ENCODE measurements at regions not wholly inside any gene's neighbourhood (a gene's known extent, or its start where the extent isn't known, plus 50 kb on each side); places are given as distances from the start of the nearest gene placed in this dataset.

DNA sequence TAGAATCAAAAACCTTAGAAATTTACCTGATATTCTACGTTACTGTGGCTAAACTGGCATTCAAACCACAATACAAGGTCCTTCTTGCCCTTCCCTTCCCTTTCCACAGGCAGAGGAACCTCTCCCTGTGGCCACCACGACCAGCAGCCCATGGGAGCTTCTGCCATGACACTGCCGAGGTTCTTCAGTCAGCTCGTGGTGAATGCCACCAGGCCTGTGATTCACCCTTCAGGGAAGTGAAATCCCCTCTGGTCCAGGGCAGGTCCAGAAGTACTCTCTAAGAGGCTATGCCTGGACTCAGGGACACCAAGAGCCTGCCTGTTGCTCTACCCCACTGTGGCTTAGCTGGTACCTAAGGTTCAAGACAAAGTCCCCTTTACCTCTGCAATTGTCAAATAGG, 123.0 kb downstream of the HTR1B start:
- no peak for ATAC-seq

DNA sequence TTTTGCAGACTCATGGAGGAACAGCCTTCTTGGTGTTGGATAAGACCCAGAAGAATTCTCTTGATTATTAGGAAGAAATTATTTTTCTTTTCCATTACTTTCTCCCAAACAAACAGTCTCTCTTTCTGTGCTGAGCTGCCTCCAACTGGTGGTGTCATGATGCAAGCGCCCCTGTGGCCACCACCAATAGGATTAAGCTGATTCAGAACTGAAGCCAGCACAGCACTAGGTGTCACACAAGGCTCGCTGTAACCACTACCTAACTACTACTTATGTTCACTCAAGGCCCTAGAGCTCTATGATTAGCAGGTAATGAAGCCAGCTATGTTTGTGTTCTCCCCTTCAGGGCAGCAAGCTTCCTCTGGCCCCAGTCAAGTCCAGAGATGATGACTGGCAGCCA, 123.4 kb downstream of the HTR1B start:
- ATAC-seq (no peak), DNase-seq (ENCODE audit: low spot score in 2 of 2) (no peak)
- Mint-ChIP-seq H3K4me3 (no peak overlapping the region), H3K4me1 (no peaks in the 10 kb centered on the region), H3K9me3 (peaks cover 15% of the 10 kb centered on the region), H3K36me3 (no peaks in the 10 kb centered on the region), H3K27ac (no peak overlapping the region)

More for the DNA sequence above, 123.0 kb downstream of the HTR1B start:
- no peak overlapping the region for H3K4me3 Mint-ChIP-seq
- H3K36me3 Mint-ChIP-seq, result no peaks in the 10 kb centered on the region
- DNase-seq (ENCODE audit: low spot score in 2 of 2), result no peak
- no peak overlapping the region for H3K27ac Mint-ChIP-seq
- H3K9me3 Mint-ChIP-seq, result peaks cover 15% of the 10 kb centered on the region
- H3K4me1 Mint-ChIP-seq, result no peaks in the 10 kb centered on the region

DNA sequence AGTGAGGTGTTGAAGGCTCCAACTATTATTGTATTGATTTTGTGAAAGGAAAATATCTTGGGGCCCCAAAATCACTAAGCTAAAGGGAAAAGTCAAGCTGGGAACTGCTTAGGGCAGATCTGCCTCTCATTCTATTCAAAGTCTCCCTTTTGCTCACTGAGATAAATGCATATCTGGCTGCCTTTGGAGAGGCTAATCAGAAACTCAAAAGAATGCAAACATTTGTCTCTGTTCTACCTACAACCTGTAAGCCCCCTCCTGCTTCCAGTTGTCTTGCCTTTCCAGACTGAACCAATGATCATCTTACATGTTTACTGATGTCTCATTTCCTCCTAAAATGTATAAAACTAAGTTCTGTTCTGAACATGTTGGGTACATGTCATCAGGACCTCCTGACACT, 125.9 kb downstream of the HTR1B start:
- Mint-ChIP-seq H3K9me3 (peaks cover 15% of the 10 kb centered on the region), H3K27ac (no peak overlapping the region), H3K4me1 (no peaks in the 10 kb centered on the region), H3K4me3 (no peak overlapping the region), H3K36me3 (no peaks in the 10 kb centered on the region)
- DNase-seq (ENCODE audit: low spot score in 2 of 2) (no peak), ATAC-seq (no peak)

DNA sequence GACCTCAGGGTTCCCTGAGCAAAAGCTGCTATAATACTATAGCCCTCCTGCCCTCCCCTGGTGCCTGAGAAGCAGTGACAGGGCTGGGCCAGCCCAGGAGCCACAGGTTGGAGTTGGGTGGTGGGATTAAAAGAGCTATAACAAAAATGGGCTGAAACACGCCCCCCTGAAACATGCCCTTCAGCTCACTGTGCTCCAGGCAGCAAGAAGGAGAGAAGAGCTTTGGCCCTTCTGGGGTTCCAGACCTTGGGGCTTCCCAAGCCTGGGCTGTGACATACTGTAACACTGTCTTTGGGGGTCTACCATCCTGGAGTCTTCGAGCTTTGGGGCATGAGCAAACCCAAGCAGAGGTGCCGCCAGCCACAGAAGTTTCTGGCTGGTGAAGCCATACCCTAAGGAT, 129.2 kb downstream of the HTR1B start:
- Mint-ChIP-seq H3K27ac (no peak overlapping the region), H3K9me3 (peaks cover 11% of the 10 kb centered on the region), H3K4me3 (no peak overlapping the region), H3K36me3 (no peaks in the 10 kb centered on the region), H3K4me1 (no peaks in the 10 kb centered on the region)
- no peak for ATAC-seq
- no peak for DNase-seq (ENCODE audit: low spot score in 2 of 2)

DNA sequence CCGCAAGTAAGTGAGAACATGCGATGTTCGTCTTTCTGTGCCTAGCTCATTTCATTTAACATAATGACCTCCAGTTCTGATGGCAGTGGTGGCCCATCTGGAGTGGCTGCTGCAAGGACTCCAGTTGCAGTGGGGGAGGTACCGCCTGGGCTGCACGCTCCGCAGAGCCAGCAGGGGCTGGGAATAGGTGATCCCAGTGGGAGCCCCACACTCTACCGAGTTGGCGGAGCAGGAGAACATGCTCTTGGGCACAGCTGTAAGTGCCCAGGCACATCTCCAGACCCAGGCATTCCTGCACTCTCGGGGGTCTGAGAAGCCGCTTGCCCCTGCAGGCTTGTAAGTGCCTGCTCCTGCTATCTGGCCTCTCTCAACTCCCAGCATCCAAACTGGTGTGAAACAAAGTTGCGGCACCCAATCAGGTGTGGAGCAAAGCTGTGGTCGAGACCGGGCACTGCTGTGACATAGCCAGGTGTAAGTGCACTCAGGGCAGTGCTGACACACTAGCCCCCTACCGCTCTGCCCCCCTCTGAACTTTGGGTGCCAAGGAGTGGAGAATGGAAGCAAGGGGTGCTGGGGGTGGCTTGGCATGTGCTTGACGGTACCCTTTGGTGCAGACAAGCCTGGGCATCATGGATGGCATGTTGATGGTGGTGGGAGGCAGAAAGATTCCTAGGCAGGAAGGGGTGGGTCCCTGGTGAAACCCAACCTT, 130.2 kb downstream of the HTR1B start:
- Mint-ChIP-seq H3K36me3 (no peaks in the 10 kb centered on the region), H3K9me3 (peaks cover 2% of the 10 kb centered on the region), H3K4me1 (no peaks in the 10 kb centered on the region), H3K4me3 (no peak overlapping the region), H3K27ac (no peak overlapping the region)
- ATAC-seq, result no peak
- no peak for DNase-seq (ENCODE audit: low spot score in 2 of 2)

DNA sequence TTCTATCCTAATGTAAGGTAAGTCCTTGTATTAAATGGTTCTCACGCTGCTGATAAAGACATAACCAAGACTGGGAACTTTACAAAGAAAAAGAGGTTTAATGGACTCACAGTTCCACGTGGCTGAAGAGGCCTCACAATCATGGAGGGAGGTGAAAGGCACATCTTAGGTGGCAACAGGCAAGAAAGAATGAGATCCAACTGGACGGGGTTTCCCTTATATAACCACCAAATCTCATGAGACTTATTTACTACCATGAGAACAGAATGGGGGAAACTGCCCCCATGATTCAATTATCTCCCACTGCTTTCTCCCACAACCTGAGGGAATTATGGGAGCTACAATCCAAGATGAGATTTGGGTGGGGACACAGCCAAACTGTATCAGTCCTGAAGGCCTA, 136.6 kb downstream of the HTR1B start:
- Mint-ChIP-seq H3K27ac (no peak overlapping the region), H3K9me3 (peaks cover 5% of the 10 kb centered on the region), H3K4me1 (no peaks in the 10 kb centered on the region), H3K36me3 (no peaks in the 10 kb centered on the region), H3K4me3 (no peak overlapping the region)
- DNase-seq (ENCODE audit: low spot score in 2 of 2), result no peak
- no peak for ATAC-seq

DNA sequence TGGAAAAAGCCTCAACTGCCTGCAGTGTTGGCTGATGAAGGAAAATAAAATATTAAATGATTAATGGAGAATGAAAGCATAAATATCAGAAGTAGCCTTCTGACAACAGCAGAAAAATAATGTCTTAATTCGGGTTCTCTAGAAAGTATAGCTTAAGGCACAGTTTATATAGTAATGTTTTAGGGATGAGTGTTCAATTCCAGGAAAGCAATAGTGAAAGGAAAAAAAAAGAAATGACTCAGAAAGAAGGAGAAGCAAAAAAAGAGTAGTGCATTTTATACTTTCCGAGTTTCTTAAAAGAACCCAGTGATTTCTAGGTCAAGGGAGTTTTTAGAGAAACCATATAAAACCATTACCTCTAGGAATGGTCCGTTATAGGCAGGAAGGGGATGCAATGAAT, 137.3 kb downstream of the HTR1B start:
- Mint-ChIP-seq H3K9me3 (peaks cover 5% of the 10 kb centered on the region), H3K36me3 (no peaks in the 10 kb centered on the region), H3K4me1 (no peaks in the 10 kb centered on the region), H3K4me3 (no peak overlapping the region), H3K27ac (no peak overlapping the region)
- no peak for ATAC-seq
- no peak for DNase-seq (ENCODE audit: low spot score in 2 of 2)

DNA sequence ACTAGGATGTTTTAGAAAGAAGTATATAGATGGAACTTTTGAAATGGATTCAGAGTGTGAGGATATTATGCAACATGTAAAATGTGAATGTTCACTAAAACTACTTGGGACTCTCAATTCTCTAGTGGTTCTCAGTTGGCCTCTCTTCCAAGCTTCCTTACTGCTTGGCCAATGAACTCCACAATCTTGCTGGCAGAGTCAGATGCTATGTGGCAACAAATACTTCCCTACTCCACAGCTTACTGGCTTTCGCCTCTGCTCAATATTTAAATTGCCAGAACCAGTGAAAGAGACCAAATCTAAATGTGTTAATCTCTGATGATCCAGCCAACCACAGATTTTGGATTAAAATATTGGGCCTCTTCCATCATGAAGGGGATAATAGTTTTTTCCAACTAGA, 138.4 kb downstream of the HTR1B start:
- no peak overlapping the region for H3K27ac Mint-ChIP-seq
- no peaks in the 10 kb centered on the region for H3K4me1 Mint-ChIP-seq
- H3K9me3 Mint-ChIP-seq, result peaks cover 7% of the 10 kb centered on the region
- DNase-seq (ENCODE audit: low spot score in 2 of 2) (no peak), ATAC-seq (no peak)
- H3K36me3 Mint-ChIP-seq, result no peaks in the 10 kb centered on the region
- H3K4me3 Mint-ChIP-seq, result no peak overlapping the region

DNA sequence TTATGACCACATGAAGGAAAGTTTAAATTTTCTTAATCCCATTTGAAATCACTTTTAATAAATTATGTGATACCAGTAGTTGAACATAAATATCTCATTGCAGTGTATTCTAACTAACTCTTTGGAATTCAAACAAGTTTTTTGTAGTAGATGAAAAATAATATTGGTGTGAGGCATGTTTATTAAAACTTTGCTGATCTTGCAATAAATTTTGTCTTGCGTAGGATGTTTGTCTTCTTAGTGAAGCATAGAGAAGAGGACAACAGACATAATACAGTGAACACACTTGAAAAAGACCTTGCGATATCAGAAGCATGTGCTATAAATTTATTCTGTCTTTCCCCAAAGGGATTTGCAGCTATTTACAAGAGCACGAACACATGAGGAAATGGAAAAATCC, 140.7 kb downstream of the HTR1B start:
- DNase-seq (ENCODE audit: low spot score in 2 of 2), result no peak
- ATAC-seq, result no peak

DNA sequence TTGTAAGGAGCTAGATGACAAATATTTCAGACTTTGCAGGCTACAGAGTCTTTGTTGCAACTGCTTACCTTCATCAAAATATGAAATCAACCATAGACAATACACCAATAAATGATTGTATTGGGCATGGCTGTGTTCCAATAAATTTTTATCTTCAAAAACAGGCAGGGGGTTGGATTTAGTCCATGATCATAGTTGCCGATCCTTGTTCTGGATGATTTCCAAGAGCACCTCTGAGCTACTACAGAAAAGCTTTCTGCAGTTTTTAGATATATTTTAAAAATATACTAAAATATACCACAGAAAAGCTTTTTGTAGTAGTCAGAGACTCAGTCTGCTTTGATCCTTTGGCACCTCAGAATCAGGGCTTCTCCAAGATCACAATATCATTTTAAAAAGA, 145.0 kb downstream of the HTR1B start:
- no peaks in the 10 kb centered on the region for H3K36me3 Mint-ChIP-seq
- no peak for DNase-seq (ENCODE audit: low spot score in 2 of 2)
- no peak overlapping the region for H3K4me3 Mint-ChIP-seq
- peaks cover 16% of the 10 kb centered on the region for H3K9me3 Mint-ChIP-seq
- no peaks in the 10 kb centered on the region for H3K4me1 Mint-ChIP-seq
- no peak overlapping the region for H3K27ac Mint-ChIP-seq
- ATAC-seq, result no peak

More for the DNA sequence above, 140.7 kb downstream of the HTR1B start:
- no peak overlapping the region for H3K4me3 Mint-ChIP-seq
- H3K36me3 Mint-ChIP-seq, result no peaks in the 10 kb centered on the region
- no peaks in the 10 kb centered on the region for H3K4me1 Mint-ChIP-seq
- H3K27ac Mint-ChIP-seq, result no peak overlapping the region
- peaks cover 13% of the 10 kb centered on the region for H3K9me3 Mint-ChIP-seq

DNA sequence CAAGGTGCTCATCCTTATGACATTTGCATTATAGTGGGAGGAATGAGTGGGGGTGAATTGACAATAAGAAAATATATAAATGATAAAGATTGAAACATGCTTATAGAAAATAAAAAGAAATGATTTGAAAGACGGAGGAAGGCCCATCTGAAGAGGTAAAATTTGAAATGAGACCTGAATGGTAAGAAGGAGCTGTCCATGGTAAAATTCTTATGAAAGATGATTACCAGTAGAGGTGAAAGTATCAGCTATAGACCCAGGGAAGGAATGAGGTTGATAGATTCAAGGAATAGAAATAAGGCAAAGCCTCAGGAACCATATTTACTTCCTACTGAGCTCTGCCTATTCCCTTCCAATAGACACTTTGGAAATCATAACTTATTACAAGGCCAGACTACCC, 149.7 kb downstream of the HTR1B start:
- peaks cover 6% of the 10 kb centered on the region for H3K9me3 Mint-ChIP-seq
- no peaks in the 10 kb centered on the region for H3K4me1 Mint-ChIP-seq
- H3K4me3 Mint-ChIP-seq, result no peak overlapping the region
- H3K36me3 Mint-ChIP-seq, result no peaks in the 10 kb centered on the region
- no peak overlapping the region for H3K27ac Mint-ChIP-seq
- ATAC-seq (no peak), DNase-seq (ENCODE audit: low spot score in 2 of 2) (no peak)

DNA sequence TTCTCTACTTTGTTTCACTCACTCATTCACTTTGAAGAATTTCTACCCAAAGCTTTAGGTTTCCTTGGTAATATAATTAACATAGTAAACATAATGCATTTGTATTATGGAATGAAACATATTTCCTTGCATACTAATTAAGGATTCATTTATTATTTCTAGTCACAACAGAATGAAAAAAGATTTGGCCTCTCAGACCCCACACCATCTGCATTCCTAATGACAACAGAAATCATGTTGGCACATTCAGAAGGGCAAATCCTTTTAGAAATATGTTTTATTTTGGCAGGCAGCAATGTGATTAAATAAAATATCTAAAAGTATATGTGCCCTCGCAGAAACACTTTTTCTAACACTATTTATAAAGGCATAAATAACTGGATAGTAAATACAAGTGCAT, 163.4 kb downstream of the HTR1B start:
- Mint-ChIP-seq H3K27ac (no peak overlapping the region), H3K9me3 (peaks cover 16% of the 10 kb centered on the region), H3K4me3 (no peak overlapping the region), H3K4me1 (no peaks in the 10 kb centered on the region), H3K36me3 (no peaks in the 10 kb centered on the region)
- DNase-seq (ENCODE audit: low spot score in 2 of 2) (no peak), ATAC-seq (no peak)

DNA sequence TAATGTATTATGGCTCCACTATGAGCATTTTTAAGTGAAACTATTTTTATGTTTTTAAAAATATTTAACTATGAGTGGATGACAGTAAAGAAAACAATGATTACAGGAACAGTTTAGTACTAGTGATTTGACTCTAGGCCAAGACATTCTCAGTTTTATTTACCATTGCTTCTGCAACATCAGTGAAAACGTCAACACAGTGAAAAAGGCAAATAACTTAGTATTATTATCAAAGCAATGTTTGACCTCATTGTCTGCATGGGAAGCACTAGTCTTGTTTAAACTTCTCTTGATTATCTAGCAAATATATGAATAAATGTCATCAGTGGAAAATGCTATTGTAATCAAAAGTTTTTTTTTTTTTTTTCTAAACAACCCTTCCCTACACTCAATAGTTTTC, 165.0 kb downstream of the HTR1B start:
- no peak for DNase-seq (ENCODE audit: low spot score in 2 of 2)
- Mint-ChIP-seq H3K4me1 (no peaks in the 10 kb centered on the region), H3K4me3 (no peak overlapping the region), H3K36me3 (no peaks in the 10 kb centered on the region), H3K9me3 (peaks cover 7% of the 10 kb centered on the region), H3K27ac (no peak overlapping the region)
- no peak for ATAC-seq

DNA sequence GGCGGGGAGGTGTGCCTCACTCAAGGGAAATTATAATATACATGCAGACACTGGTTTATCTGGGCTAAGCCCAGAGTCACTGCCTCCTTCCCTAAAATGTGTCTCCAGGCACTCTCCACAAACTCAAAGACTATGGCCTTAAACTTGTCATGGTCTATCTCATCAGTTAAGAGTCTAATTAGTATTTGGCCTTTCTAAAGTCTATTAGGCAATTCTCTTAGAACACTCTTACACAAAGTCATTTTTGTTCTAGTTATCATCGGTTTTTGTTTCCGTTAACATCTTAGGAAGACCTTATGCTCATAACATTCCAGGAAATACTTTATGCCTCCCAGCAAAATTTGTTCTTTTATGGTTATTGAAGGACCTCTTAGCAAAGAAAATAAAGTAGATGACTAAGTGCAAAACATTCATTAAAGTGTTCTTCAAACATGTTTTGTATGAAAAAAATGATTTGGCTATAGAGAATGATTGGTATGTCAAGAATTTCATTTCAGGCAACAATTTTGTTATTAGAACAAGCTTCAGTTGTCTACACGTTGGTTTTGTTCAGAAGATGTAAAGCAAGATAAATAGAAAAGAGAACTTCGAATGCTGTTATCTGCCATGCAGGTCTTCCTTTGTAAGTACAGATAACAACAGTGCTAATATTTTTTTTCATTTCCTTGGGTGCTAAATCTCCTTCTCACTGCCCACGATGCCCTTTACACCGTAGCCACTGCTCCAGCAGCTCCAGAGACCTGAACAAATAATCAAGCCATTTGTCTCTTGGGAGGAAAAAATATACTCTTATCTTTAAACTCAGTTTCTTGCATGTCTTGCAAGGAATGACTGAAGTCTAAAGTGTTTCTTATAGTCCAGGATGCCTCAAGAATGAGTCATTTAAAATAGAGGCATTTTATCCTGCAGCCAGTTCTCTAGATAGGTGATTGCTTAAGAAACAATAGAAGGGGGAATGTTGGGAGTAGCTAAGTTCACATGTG, 170.4 kb downstream of the HTR1B start:
- H3K4me1 Mint-ChIP-seq, result no peaks in the 10 kb centered on the region
- no peak for ATAC-seq
- H3K9me3 Mint-ChIP-seq, result peaks cover 9% of the 10 kb centered on the region
- H3K27ac Mint-ChIP-seq, result no peak overlapping the region
- DNase-seq (ENCODE audit: low spot score in 2 of 2), result no peak
- no peaks in the 10 kb centered on the region for H3K36me3 Mint-ChIP-seq
- no peak overlapping the region for H3K4me3 Mint-ChIP-seq

DNA sequence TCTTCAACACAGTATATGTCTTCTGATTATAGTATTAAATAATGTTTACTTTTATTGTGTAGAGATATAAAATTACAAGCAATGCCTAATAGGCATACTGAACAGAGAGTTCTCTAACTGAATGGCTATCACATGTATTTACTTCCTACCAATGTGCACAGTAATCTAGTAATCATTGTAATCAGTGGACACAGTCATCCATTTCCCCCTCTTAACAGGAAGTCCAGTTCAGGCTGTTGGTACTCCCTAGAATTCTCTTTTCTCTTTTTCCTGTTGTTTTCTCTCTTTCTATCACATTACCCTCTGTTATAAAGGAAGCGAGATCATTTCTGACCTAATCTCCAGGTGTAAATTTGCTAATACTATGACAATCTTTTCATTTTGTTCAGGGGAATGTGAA, 172.5 kb downstream of the HTR1B start:
- H3K9me3 Mint-ChIP-seq, result peaks cover 12% of the 10 kb centered on the region
- no peak overlapping the region for H3K4me3 Mint-ChIP-seq
- no peak for DNase-seq (ENCODE audit: low spot score in 2 of 2)
- H3K36me3 Mint-ChIP-seq, result no peaks in the 10 kb centered on the region
- no peaks in the 10 kb centered on the region for H3K4me1 Mint-ChIP-seq
- no peak for ATAC-seq
- H3K27ac Mint-ChIP-seq, result no peak overlapping the region

DNA sequence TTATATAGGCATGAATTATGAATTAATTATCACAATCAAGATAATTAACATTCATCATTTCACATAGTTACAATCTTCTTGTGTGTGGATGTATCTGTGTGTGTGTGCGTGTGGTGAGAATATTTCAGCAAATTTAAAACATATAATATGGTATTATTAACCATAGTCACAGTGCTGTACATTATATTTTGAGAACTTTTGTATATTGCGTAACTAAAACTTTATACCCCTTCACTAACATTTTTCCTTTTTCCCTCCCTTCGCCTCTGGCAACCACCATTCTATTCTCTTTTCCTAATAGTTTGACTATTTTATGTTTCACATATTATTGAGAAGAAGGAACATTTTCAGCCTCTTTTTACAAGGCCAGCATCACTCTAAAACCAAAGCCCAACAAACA, 176.8 kb downstream of the HTR1B start:
- H3K4me3 Mint-ChIP-seq, result no peak overlapping the region
- no peaks in the 10 kb centered on the region for H3K4me1 Mint-ChIP-seq
- H3K36me3 Mint-ChIP-seq, result no peaks in the 10 kb centered on the region
- ATAC-seq (no peak), DNase-seq (ENCODE audit: low spot score in 2 of 2) (no peak)
- peaks cover 15% of the 10 kb centered on the region for H3K9me3 Mint-ChIP-seq
- no peak overlapping the region for H3K27ac Mint-ChIP-seq
